Esophagus squamous epithelium (tissue), 4 donors: ENCODE measurements at regions not wholly inside any gene's neighbourhood (a gene's known extent, or its start where the extent isn't known, plus 50 kb on each side); places are given as distances from the start of the nearest gene placed in this dataset.

Source experiments
- POLR2A ChIP-seq, 4 donors: fragments of 450-650 bp; IDR thresholded peaks; one replicate each; pipeline ENCODE4 v1.6.1; 2017; ENCODE audit warnings: antibody characterized with exemption in 4 of 4, mild to moderate bottlenecking in 4 of 4, moderate library complexity in 3 of 4
- TF ChIP-seq, protein P1 (sequence below), 6 experiments: fragments of 450-650 bp in 4 of 6; fragments of 200-600 bp in 2 of 6; sonication (generic) in 2 of 6; IDR thresholded peaks; one replicate each; pipeline ENCODE4 v1.5.1; 2016 to 2019; ENCODE audit warnings: antibody characterized with exemption in 6 of 6, mild to moderate bottlenecking in 4 of 6, moderate library complexity in 4 of 6

DNA sequence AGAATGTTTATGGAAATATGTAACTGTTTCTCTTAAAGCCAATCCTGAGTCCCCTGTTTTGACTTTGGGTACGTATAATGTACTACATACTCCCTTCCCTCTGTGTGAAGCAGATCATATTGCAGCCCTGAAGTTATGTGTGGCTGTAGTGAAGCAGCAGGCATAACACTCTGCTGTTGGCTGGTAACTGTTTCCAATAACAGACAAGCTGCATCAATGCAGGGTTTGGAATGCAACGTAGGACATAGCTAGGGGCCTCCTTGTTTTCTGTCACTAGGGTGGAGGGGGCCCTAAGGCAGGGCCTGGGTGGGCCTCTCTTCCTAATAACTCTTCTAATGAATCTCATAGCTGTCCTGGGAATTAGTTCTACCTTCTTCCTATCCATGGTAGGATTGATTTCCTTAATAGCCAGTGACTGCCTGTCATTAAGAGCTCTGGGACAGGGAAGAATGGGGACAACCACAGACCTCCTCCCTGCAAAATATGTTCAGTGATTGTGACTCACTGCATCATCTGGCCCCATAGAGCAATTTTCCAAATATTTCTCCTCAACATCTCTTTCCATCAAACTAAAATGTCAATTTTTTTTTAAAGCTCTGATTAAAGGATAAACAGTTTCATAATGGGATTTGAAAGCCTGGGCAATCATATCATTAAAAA lies 129.6 kb upstream of the HMHB1 start:
- TF ChIP-seq, protein P1, sequence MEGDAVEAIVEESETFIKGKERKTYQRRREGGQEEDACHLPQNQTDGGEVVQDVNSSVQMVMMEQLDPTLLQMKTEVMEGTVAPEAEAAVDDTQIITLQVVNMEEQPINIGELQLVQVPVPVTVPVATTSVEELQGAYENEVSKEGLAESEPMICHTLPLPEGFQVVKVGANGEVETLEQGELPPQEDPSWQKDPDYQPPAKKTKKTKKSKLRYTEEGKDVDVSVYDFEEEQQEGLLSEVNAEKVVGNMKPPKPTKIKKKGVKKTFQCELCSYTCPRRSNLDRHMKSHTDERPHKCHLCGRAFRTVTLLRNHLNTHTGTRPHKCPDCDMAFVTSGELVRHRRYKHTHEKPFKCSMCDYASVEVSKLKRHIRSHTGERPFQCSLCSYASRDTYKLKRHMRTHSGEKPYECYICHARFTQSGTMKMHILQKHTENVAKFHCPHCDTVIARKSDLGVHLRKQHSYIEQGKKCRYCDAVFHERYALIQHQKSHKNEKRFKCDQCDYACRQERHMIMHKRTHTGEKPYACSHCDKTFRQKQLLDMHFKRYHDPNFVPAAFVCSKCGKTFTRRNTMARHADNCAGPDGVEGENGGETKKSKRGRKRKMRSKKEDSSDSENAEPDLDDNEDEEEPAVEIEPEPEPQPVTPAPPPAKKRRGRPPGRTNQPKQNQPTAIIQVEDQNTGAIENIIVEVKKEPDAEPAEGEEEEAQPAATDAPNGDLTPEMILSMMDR (IDR thresholded peaks at IDR 0.05), result no peak
- no peak for TF ChIP-seq POLR2A (IDR thresholded peaks at IDR 0.05)
